HEK293T (cell line): ENCODE measurements at regions not wholly inside any gene's neighbourhood (a gene's known extent, or its start where the extent isn't known, plus 50 kb on each side); places are given as distances from the start of the nearest gene placed in this dataset.

Experiments used
- CTCF ChIA-PET: fragments of 350-600 bp; formaldehyde crosslinking; extraction: SDS; loops from one replicate; lab custom pipeline; 2021; ENCODE audit warnings: antibody characterized with exemption, inconsistent platforms; lab: Yijun Ruan, JAX
- POLR2A ChIA-PET: fragments of 350-600 bp; formaldehyde crosslinking; extraction: SDS; loops from one replicate; lab custom pipeline; 2020; ENCODE audit warnings: antibody characterized with exemption, inconsistent platforms; lab: Yijun Ruan, JAX
- DNase-seq: peaks from one replicate; pipeline ENCODE4 v3.0.0; 2012; ENCODE audit warnings: mixed read lengths; ENCODE audit errors: extremely low spot score
- ARNT ChIP-seq: fragments of 450-650 bp; IDR thresholded peaks from 2 replicates; pipeline ENCODE4 v1.6.1; 2017; ENCODE audit warnings: mild to moderate bottlenecking
- BHLHE40 ChIP-seq: fragments of 450-650 bp; IDR thresholded peaks from 2 replicates; pipeline ENCODE4 v1.6.1; 2016; ENCODE audit warnings: mild to moderate bottlenecking, moderate library complexity, borderline replicate concordance
- CTBP1 ChIP-seq: fragments of 450-650 bp; IDR thresholded peaks from 2 replicates; pipeline ENCODE4 v1.6.1; 2016; ENCODE audit warnings: borderline replicate concordance
- ELF4 ChIP-seq: fragments of 450-650 bp; IDR thresholded peaks from 2 replicates; pipeline ENCODE4 v1.6.1; 2017; ENCODE audit warnings: antibody characterized with exemption
- FOXA1 ChIP-seq: fragments of 450-650 bp; IDR thresholded peaks from 2 replicates; pipeline ENCODE4 v1.6.1; 2016; ENCODE audit warnings: mild to moderate bottlenecking
- FOXK2 ChIP-seq: fragments of 450-650 bp; IDR thresholded peaks from 2 replicates; pipeline ENCODE4 v1.6.1; 2016; ENCODE audit warnings: mild to moderate bottlenecking
- FOXM1 ChIP-seq: fragments of 450-650 bp; IDR thresholded peaks from 2 replicates; pipeline ENCODE4 v1.6.1; 2017; ENCODE audit warnings: mild to moderate bottlenecking, borderline replicate concordance
- HDGF ChIP-seq: fragments of 450-650 bp; IDR thresholded peaks from 2 replicates; pipeline ENCODE4 v1.6.1; 2017; ENCODE audit warnings: antibody characterized with exemption, borderline replicate concordance
- L3MBTL2 ChIP-seq: fragments of 450-650 bp; conservative IDR thresholded peaks from 2 replicates; pipeline ENCODE4 v1.6.1; 2016; ENCODE audit warnings: mild to moderate bottlenecking
- LEF1 ChIP-seq: fragments of 450-650 bp; IDR thresholded peaks from 2 replicates; pipeline ENCODE4 v1.6.1; 2017; ENCODE audit warnings: mild to moderate bottlenecking, borderline replicate concordance
- NFRKB ChIP-seq: fragments of 450-650 bp; IDR thresholded peaks from 2 replicates; pipeline ENCODE4 v1.6.1; 2016; ENCODE audit warnings: mild to moderate bottlenecking, moderate library complexity
- PKNOX1 ChIP-seq: fragments of 450-650 bp; IDR thresholded peaks from 2 replicates; pipeline ENCODE4 v1.6.1; 2016
- SP1 ChIP-seq: fragments of 450-650 bp; IDR thresholded peaks from 2 replicates; pipeline ENCODE4 v1.6.1; 2017
- SUZ12 ChIP-seq: fragments of 450-650 bp; IDR thresholded peaks from 2 replicates; pipeline ENCODE4 v1.6.1; 2016; ENCODE audit warnings: mild to moderate bottlenecking
- TARDBP ChIP-seq: fragments of 450-650 bp; IDR thresholded peaks from 2 replicates; pipeline ENCODE4 v1.6.1; 2016
- ZNF384 ChIP-seq: fragments of 450-650 bp; IDR thresholded peaks from 2 replicates; pipeline ENCODE4 v1.6.1; 2016

DNA sequence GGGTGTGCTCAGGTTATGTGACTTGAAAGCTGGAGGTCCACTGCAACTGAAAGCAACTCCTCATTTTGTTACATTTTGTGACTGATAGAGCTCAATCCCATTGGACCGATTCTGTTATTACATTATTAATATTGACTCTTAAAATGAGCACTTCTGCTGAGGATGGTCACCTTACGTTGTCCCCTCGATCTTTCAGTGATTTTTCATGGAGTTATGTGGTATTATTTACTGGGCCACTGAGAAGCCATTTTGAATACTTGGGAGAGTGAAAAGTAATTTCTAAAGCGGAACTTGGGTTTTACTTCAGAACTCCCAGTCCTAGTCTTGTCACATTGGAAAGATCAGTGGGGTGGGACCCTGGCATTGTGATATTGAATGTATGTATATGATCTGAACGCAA, 96.3 kb upstream of the FAM180A start:
- TF ChIP-seq FOXA1 (no peak), ELF4 (no peak), FOXK2 (no peak), ZNF384 (no peak), NFRKB (no peak), PKNOX1 (no peak), TARDBP (no peak), ARNT (no peak), BHLHE40 (no peak), FOXM1 (no peak), SUZ12 (no peak), L3MBTL2 (no peak), HDGF (no peak)
- DNase-seq: no peak
- CTCF ChIA-PET: interaction anchor here (0.6 to 1.2 kb wide), 2 partner anchors 24 to 102 kb away, joined by 3 read pairs; no protein-coding TSS in a partner anchor
- POLR2A ChIA-PET: no interaction called here

DNA sequence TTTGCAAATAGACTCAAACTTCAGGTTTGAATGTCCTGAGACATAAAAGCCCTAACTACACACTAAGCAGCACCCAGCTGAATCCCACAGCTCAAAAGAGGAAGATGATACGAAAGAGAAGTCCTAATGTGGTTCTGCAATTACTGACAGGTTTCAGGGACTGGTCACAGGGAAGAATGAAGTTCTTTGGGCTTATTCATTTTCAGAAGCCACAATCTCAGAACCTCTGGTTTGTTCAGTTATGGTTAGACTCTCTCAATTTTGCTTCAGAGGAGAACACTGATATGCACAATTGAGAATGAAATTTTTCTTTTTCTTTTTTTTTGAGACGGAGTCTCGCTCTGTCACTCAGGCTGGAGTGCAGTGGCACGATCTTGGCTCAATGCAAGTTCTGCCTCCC, 94.6 kb upstream of the FAM180A start:
- CTCF ChIA-PET: no interaction called here
- TF ChIP-seq HDGF: no peak
- no peak for TF ChIP-seq SUZ12
- no peak for TF ChIP-seq FOXK2
- no peak for TF ChIP-seq SP1
- TF ChIP-seq NFRKB: no peak
- TF ChIP-seq L3MBTL2: no peak
- no peak for TF ChIP-seq BHLHE40
- TF ChIP-seq LEF1: no peak
- no peak for TF ChIP-seq CTBP1
- TF ChIP-seq ELF4: no peak
- no peak for TF ChIP-seq ZNF384
- no peak for TF ChIP-seq ARNT
- TF ChIP-seq PKNOX1: no peak
- TF ChIP-seq TARDBP: no peak
- TF ChIP-seq FOXA1: no peak
- TF ChIP-seq FOXM1: no peak
- DNase-seq: no peak
- POLR2A ChIA-PET: no interaction called here

GRCh38 chr7:135842446-135843179, 94.0 kb upstream of the FAM180A start:
- POLR2A ChIA-PET: no interaction called here
- CTCF ChIA-PET: no interaction called here
- TF ChIP-seq FOXM1 (no peak), SP1 (no peak), HDGF (no peak), BHLHE40 (no peak), CTBP1 (no peak), ZNF384 (no peak), FOXA1 (no peak), LEF1 (no peak), NFRKB (no peak)
- no peak for DNase-seq

GRCh38 chr7:135840591-135840990, 92.0 kb upstream of the FAM180A start:
- POLR2A ChIA-PET: no interaction called here
- TF ChIP-seq NFRKB: no peak
- TF ChIP-seq L3MBTL2: no peak
- TF ChIP-seq CTBP1: no peak
- no peak for TF ChIP-seq ARNT
- TF ChIP-seq ZNF384: no peak
- no peak for TF ChIP-seq FOXA1
- TF ChIP-seq SP1: no peak
- no peak for TF ChIP-seq TARDBP
- no peak for TF ChIP-seq LEF1
- no peak for TF ChIP-seq PKNOX1
- no peak for TF ChIP-seq HDGF
- TF ChIP-seq SUZ12: no peak
- DNase-seq: no peak
- CTCF ChIA-PET: no interaction called here

- no peak for DNase-seq
- POLR2A ChIA-PET: no interaction called here
- TF ChIP-seq NFRKB: no peak
- no peak for TF ChIP-seq SP1
- no peak for TF ChIP-seq ELF4
- no peak for TF ChIP-seq HDGF
- no peak for TF ChIP-seq FOXK2
- TF ChIP-seq TARDBP: no peak
- TF ChIP-seq CTBP1: no peak
- TF ChIP-seq SUZ12: no peak
- no peak for TF ChIP-seq ZNF384
- CTCF ChIA-PET: no interaction called here
Measured at GRCh38 chr7:135837675-135838074, 89.1 kb upstream of the FAM180A start.

- ChIA-PET CTCF (no interaction called here), POLR2A (no interaction called here)
- TF ChIP-seq HDGF (no peak), ZNF384 (no peak), LEF1 (no peak), PKNOX1 (no peak), ELF4 (no peak), FOXA1 (no peak), SUZ12 (no peak), FOXK2 (no peak), BHLHE40 (no peak), ARNT (no peak), SP1 (no peak), TARDBP (no peak), FOXM1 (no peak), L3MBTL2 (no peak), CTBP1 (no peak), NFRKB (no peak)
- no peak for DNase-seq
Measured at GRCh38 chr7:135834266-135834665, 85.7 kb upstream of the FAM180A start.
